Cardiac septum (tissue), 1 donor: ENCODE measurements at regions not wholly inside any gene's neighbourhood (a gene's known extent, or its start where the extent isn't known, plus 50 kb on each side); places are given as distances from the start of the nearest gene placed in this dataset.
"Not testable (repeated sequence)": the region's sequence is repeated elsewhere in the genome, so short reads cannot be mapped to it uniquely, and the experiment has no call there.

ENCODE experiments used
- DNase-seq: peaks from one replicate; pipeline ENCODE4 v3.0.0-alpha.2; 2020; ENCODE audit warnings: low spot score
- intact Hi-C: fragments of 100-400 bp; cut with DNase I; formaldehyde crosslinking; loops from one replicate; pipeline ENCODE4 v1.14.0; 2022
- donor health status: DM: no; HTN: no; CAD: no.

GRCh38 chr18:41046250-41046649, 908.8 kb upstream of the PIK3C3 start:
- intact Hi-C loops, DNase-seq: not testable (repeated sequence)

DNA sequence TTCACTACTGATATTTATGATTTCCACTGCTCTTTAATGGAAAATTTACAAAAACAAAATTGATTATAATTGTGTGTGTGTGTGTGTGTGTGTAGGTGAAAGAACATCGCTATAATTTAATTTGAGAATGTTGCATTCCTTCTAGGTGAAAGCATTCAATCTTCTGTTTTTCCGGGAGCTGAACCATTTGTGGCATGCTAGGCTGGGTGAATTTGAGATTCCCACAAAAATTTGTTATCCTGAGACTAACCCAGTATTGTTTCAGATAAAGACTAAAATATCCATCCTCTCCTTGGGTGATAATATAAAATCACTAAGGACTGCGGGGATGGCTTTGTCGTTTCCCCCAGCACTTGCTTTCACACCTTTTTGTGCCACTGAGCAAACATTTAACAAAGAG, 911.2 kb upstream of the PIK3C3 start:
- no peak for DNase-seq
- intact Hi-C loops, result no loop called here

DNA sequence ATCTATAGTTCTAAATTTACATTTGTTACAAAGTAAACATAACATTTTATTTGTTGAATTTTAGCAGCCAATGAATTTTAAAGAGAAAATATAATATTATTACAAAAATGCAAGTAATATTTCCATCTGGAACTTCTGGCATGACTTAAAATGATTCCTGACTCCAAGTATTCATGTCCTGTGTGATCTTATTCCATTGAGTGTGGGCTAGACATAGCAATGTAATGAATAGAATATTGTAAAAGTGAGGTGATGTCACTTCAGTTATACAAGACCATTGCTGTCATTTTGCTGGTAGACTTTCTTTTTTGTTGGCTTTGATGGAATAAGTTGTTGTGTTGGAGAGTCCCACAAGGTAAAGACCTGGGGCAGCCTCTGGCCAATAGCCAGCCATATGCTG, 912.2 kb upstream of the PIK3C3 start:
- DNase-seq, result no peak
- intact Hi-C loops, result no loop called here

- no peak for DNase-seq
- intact Hi-C loops, result no loop called here
Observed at GRCh38 chr18:41038071-41038470, 917.0 kb upstream of the PIK3C3 start.

GRCh38 chr18:41036346-41036745, 918.7 kb upstream of the PIK3C3 start:
- intact Hi-C loops, result no loop called here

DNA sequence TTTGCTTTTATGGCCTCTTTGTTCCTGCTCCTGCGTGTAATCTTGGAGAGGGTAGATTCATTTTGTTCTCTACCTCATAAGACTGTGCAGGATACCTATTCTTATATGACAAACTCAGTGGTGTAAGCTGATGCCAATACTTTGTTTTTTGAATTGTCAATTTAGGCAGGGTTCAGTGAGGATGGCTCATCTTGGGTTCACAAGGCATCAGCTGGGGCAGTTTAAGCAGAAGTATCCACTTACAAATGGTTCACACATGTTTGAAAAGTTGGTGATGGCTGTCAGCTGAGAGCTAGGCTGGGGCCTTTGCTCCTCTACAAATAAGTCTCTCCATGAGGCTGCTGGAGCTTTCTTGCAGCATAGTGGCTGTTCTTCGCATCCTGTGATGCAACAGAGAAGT, 920.6 kb upstream of the PIK3C3 start:
- intact Hi-C loops, result no loop called here
- no peak for DNase-seq

More at GRCh38 chr18:41036346-41036745, 918.7 kb upstream of the PIK3C3 start:
- DNase-seq, result no peak

DNA sequence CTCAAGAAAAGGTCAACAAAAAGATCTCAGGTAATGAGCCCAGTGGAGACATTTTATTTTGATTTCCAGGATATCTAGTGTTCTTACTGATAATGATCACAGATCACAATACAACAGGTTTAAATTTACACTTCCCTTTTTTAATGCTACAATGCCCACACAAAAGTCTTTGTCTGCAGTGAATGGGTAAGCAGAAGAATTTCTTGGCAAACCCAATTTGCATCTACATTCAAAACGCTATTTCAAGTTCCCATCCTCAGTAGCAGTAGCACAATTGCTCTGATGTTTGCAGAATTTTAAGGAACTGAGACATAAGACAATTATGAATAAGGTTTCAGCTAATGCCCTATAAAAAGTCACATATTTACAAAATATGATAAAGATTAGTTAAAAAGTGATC, 929.4 kb upstream of the PIK3C3 start:
- no peak for DNase-seq
- intact Hi-C loops, result no loop called here

- DNase-seq, result no peak
- intact Hi-C loops, result no loop called here
Observed at GRCh38 chr18:41024792-41025191, 930.2 kb upstream of the PIK3C3 start.

GRCh38 chr18:41022484-41022883, 932.5 kb upstream of the PIK3C3 start:
- DNase-seq, result no peak
- intact Hi-C loops, result no loop called here

DNA sequence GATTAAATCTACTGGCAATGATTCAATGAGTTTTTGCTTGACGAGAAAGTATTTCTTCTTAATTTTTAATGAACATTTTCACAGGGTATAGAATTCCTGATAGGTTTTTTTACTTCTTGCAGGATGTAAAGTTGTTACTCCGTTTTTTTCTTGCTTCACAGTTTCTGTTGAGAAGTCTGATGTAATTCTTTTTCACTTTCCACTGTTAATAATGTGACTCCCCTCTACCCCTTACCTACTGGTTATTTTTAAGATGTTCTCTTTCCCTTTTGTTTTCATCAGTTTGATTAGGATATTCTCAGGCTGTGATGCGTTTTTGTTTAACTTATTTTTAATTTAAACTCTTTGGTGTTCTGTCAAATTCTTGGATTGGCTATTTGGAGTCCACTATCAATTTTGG, 933.9 kb upstream of the PIK3C3 start:
- intact Hi-C loops, result no loop called here
- DNase-seq, result no peak

DNA sequence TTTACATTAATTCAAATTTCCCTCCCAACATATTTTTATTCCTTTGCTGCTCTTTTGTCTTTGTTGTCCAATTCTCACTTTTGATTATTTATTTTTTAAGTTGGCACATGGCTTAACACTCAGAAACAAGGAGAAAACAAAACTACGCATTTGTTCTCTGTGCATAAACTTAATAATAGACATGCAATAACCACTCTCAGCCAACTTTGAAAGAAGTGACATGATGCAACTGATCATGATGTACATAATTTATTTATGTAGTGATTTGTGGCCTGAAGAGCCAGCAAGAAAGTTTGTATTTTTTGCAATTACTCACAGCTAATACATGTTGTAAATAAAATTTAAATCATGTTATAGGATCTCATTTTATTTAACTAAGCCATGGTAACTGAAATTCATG, 942.8 kb upstream of the PIK3C3 start:
- intact Hi-C loops, result no loop called here
- DNase-seq, result no peak

DNA sequence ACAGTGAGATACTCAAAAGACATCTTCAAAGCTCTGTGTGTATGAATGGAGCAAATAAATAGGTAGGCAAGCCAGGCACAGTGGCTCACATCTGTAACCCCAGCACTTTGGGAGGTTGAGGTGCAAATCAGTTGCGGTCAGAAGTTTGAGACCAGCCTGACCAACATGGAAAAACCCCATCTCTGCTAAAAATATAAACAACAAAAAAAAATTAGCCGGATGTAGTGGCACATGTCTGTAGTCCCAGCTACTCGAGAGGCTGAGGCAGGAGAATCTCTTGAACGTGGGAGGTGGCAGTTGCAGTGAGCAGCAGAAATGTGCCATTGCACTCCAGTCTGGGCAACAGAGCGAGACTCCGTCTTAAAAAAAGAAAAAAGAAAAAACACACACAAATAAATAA, 945.1 kb upstream of the PIK3C3 start:
- no peak for DNase-seq
- intact Hi-C loops, result no loop called here

DNA sequence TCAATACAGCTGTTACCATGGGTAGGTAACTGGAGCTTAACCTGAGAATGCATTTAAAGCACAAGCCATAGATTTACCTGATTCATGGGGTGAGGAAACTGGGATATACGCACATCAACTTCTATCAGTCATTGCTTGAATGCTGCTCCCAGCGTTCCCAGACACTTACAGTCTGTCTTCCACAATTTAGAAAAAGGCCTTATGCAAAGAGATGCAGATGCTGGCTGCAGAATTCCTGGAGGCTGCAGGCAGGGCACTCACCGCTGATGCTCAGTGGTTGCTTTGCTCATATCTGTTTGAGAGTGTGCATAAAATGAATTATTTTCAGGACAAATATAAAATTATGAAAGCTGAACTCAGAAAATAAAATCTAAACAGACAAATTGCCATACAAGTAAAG, 950.7 kb upstream of the PIK3C3 start:
- no peak for DNase-seq
- intact Hi-C loops, result no loop called here

DNA sequence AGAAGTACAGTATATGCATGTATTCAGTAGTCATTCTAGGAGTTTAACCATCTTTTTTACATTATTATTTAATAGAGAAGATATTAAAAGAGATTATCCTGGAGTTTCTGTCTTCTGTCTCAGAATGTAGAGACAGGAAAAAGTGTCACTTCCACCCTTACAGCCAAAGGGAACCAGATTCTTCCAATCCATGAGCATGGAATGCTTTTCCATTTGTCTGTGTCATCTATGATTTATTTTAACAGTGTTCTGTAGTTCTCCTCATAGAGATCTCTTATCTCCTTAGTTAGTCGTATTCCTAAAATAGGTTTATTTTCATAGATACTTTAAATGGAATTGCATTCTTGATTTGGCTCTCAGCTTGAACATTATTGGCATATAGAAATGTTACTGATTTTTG, 959.5 kb upstream of the PIK3C3 start:
- intact Hi-C loops, result no loop called here
- no peak for DNase-seq

GRCh38 chr18:40993363-40993762, 961.7 kb upstream of the PIK3C3 start:
- intact Hi-C loops, result no loop called here
- DNase-seq, result no peak

DNA sequence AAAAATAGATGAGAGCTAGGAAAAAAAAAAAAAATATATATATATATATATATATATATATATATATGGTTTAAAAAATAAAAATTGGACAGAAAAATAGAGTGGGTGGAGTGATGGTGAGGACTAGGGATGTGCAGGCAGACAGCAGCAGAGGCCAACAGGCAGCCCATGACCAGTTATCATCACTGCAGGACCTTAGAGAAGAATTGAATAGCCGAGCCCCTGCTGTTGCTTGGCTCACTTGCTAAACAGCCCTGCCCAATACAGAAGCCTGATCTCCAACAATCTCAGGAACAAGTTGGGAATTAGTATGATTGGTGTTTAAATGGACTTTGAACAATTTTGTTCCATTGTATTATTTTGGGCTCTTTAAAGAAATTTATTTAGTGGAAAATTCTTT, 967.5 kb upstream of the PIK3C3 start:
- no peak for DNase-seq
- intact Hi-C loops, result no loop called here

DNA sequence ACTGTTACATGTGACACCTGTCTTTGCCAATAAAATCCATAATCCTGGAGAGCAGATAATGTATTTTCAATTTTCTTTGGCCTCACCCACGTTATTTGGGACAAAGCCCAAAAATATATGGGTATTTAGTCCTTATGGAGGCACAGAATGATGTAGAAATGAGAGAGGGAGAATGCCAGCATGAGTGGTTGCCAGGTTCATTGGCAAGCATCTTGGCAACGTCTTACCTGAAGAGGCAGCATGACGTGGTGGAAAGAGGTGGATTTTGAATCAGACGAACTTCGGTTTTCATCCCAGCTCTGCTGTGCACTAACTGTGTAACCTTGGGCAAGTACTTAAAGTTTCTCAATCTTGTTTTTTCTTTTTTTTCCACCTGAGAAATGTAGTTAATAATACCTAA, 969.6 kb upstream of the PIK3C3 start:
- no peak for DNase-seq

GRCh38 chr18:40984856-40985255, 970.2 kb upstream of the PIK3C3 start:
- DNase-seq, result no peak
- intact Hi-C loops, result no loop called here

More for the DNA sequence above, 969.6 kb upstream of the PIK3C3 start:
- intact Hi-C loops, result no loop called here

GRCh38 chr18:40983835-40984234, 971.2 kb upstream of the PIK3C3 start:
- no peak for DNase-seq
- intact Hi-C loops, result no loop called here

DNA sequence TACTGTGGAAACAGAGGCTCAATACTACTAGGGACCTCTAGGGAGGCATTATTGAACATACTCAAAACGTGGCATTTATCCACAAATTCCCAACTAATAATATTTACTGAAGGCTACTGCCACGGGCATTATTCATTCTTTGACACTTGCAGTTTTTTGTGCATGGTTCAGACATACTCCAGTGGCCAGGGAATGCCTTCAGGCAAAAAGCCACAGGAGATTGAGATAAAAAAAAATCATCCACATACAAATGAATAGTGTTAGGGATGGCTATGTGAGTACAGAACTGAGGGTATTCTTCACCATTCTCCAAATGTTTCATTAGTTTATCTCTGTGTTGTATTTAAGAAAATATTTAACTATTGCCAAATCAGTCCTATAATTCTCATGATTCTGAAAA, 974.9 kb upstream of the PIK3C3 start:
- DNase-seq, result no peak
- intact Hi-C loops, result no loop called here

- intact Hi-C loops, result no loop called here
- no peak for DNase-seq
Observed at GRCh38 chr18:40976050-40976449, 979.0 kb upstream of the PIK3C3 start.

- intact Hi-C loops, result no loop called here
- DNase-seq, result no peak
Observed at GRCh38 chr18:40974448-40974847, 980.6 kb upstream of the PIK3C3 start.

DNA sequence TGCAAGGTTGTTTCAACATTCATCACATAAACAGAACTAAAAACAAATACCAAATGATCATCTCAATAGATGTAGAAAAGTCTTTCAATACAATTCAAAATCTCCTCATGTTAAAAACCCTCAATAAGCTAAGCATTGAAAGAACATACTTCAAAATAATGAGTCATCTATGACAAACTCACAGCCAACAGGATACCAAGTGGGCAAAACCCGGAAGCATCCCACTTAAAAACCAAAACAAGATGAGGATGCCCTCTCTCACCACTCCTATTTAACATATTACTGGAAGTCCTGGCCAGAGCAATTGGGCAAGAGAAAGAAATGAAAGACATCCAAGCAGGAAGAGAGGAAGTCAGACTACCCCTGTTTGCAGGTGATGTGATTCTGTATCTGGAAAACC, 992.2 kb upstream of the PIK3C3 start:
- no peak for DNase-seq
- intact Hi-C loops, result no loop called here
